HCT116 (cell line): ENCODE measurements at regions not wholly inside any gene's neighbourhood (a gene's known extent, or its start where the extent isn't known, plus 50 kb on each side); places are given as distances from the start of the nearest gene placed in this dataset.

Source experiments
- ATAC-seq: fragments of 200-7000 bp; cut with Tn5 transposase; 2 replicates; pipeline ENCODE4 v1.9.1; 2020; ENCODE audit warnings: mild to moderate bottlenecking, moderate library complexity
- BruUV-seq: library from RNA; stranded (reverse); fragments of 400-500 nt; replicated peaks from 2 replicates; lab custom pipeline; 2021; lab: Mats Ljungman, UMichigan
- CTCF ChIA-PET: fragments of 300-600 bp; sonication (Branson Sonifier 250); formaldehyde crosslinking; loops from one replicate; lab custom pipeline; 2021; ENCODE audit warnings: antibody characterized with exemption; lab: Charles Lee
- POLR2A ChIA-PET: fragments of 300-600, 350-600 bp; sonication (Branson Sonifier 250); formaldehyde crosslinking; loops from one replicate; lab custom pipeline; 2021; ENCODE audit warnings: antibody characterized with exemption; lab: Charles Lee
- RAD21 ChIA-PET, 2 experiments: fragments of 300-600 bp; sonication (Branson Sonifier 250); formaldehyde crosslinking; loops; one replicate each; lab custom pipeline; 2023; ENCODE audit warnings: low total read pairs in 2 of 2; ENCODE audit not compliant: uncharacterized antibody in 2 of 2, unreplicated experiment in 2 of 2, low non-redundant PET in 1 of 2; lab: Charles Lee
- DNase-seq: peaks from one replicate; pipeline ENCODE4 v3.0.0-alpha.2; 2010; ENCODE audit warnings: low read depth, low spot score
- H2AFZ ChIP-seq: fragments of 200-600 bp; shearing (Covaris generic), sonication (generic); 2 replicates; pipeline ENCODE4 v1.6.1; 2017; ENCODE audit warnings: low read depth, mixed run types, mixed read lengths, antibody characterized with exemption, low read length; ENCODE audit not compliant: poor library complexity, severe bottlenecking
- H3K27ac ChIP-seq: 2 replicates; pipeline ENCODE4 v1.5.1; 2012; ENCODE audit warnings: low read depth, low read length
- H3K27me3 ChIP-seq: fragments of 200-600 bp; sonication (generic); 2 replicates; pipeline ENCODE4 v1.6.1; 2016; ENCODE audit warnings: mixed run types, low read length, mixed read lengths; ENCODE audit not compliant: insufficient read depth
- H3K36me3 ChIP-seq, 2 experiments: fragments of 200-500 bp in 1 of 2; fragments of 200-600 bp in 1 of 2; sonication (Bioruptor generic) in 1 of 2; sonication (generic) in 1 of 2; 2 replicates each; pipeline versions ENCODE4 v1.5.1 to v1.6.1; 2014 to 2016; ENCODE audit warnings: low read length in 2 of 2, inconsistent platforms in 1 of 2, mixed read lengths in 1 of 2, mixed run types in 1 of 2; ENCODE audit not compliant: insufficient read depth in 2 of 2, control insufficient read depth in 1 of 2
- H3K4me1 ChIP-seq, 2 experiments: fragments of 200-600 bp in 1 of 2; sonication (generic) in 1 of 2; 2 replicates each; pipeline versions ENCODE4 v1.5.1 to v1.6.1; 2012 to 2017; ENCODE audit warnings: low read length in 2 of 2, inconsistent platforms in 1 of 2, mild to moderate bottlenecking in 1 of 2, mixed read lengths in 1 of 2, mixed run types in 1 of 2, moderate library complexity in 1 of 2; ENCODE audit not compliant: insufficient read depth in 2 of 2, control insufficient read depth in 1 of 2
- H3K4me2 ChIP-seq: fragments of 200-600 bp; sonication (generic); 2 replicates; pipeline ENCODE4 v1.6.1; 2017; ENCODE audit warnings: mixed run types, low read length, mixed read lengths
- H3K4me3 ChIP-seq, 2 experiments: fragments of 200-600 bp in 1 of 2; sonication (generic) in 1 of 2; replicated peaks in 1 of 2; 2 replicates each; pipeline ENCODE4 v1.5.1; 2011 to 2016; ENCODE audit warnings: low read length in 2 of 2, control low read depth in 1 of 2, low read depth in 1 of 2, mild to moderate bottlenecking in 1 of 2, mixed read lengths in 1 of 2, mixed run types in 1 of 2
- H3K79me2 ChIP-seq: fragments of 200-600 bp; sonication (generic); 2 replicates; pipeline ENCODE4 v1.6.1; 2017; ENCODE audit warnings: mild to moderate bottlenecking, mixed run types, low read length, moderate library complexity, mixed read lengths; ENCODE audit not compliant: insufficient read depth
- H3K9ac ChIP-seq: fragments of 200-600 bp; sonication (generic); 2 replicates; pipeline ENCODE4 v1.6.1; 2016; ENCODE audit warnings: low read length, mixed read lengths
- H3K9me2 ChIP-seq: fragments of 200-600 bp; sonication (generic), shearing (Covaris generic); 2 replicates; pipeline ENCODE4 v1.6.1; 2017; ENCODE audit warnings: mixed run types, mild to moderate bottlenecking, moderate library complexity; ENCODE audit not compliant: insufficient read depth
- H3K9me3 ChIP-seq, 2 experiments: fragments of 200-500 bp in 1 of 2; fragments of 200-600 bp in 1 of 2; sonication (Bioruptor generic) in 1 of 2; sonication (generic) in 1 of 2; 2 replicates each; pipeline ENCODE4 v1.6.1; 2014 to 2017; ENCODE audit warnings: low read length in 2 of 2, mixed read lengths in 2 of 2, inconsistent platforms in 1 of 2, low read depth in 1 of 2, mild to moderate bottlenecking in 1 of 2, mixed run types in 1 of 2, moderate library complexity in 1 of 2; ENCODE audit not compliant: control insufficient read depth in 1 of 2, insufficient read depth in 1 of 2
- H4K20me1 ChIP-seq: fragments of 200-600 bp; sonication (generic), shearing (Covaris generic); 2 replicates; pipeline ENCODE4 v1.6.1; 2017; ENCODE audit warnings: mixed run types, mild to moderate bottlenecking, moderate library complexity; ENCODE audit not compliant: insufficient read depth
- ATF3 ChIP-seq: IDR thresholded peaks from 2 replicates; pipeline ENCODE4 v1.6.1; 2012
- CBX3 ChIP-seq: IDR thresholded peaks from 2 replicates; pipeline ENCODE4 v1.6.1; 2012; ENCODE audit warnings: low read depth
- CEBPB ChIP-seq: IDR thresholded peaks from 2 replicates; pipeline ENCODE4 v1.6.1; 2012; ENCODE audit warnings: low read depth
- CTCF ChIP-seq, 3 experiments: fragments of 200-600 bp in 1 of 3; sonication (generic) in 1 of 3; IDR thresholded peaks in 2 of 3; conservative IDR thresholded peaks in 1 of 3; 2 replicates each; pipeline ENCODE4 v1.5.1; 2012 to 2017; ENCODE audit warnings: low read depth in 2 of 3, low read length in 2 of 3, antibody characterized with exemption in 1 of 3, borderline replicate concordance in 1 of 3, control low read depth in 1 of 3, mild to moderate bottlenecking in 1 of 3, mixed read lengths in 1 of 3, mixed run types in 1 of 3, moderate library complexity in 1 of 3; ENCODE audit not compliant: insufficient read depth in 1 of 3
- ELF1 ChIP-seq: IDR thresholded peaks from 2 replicates; pipeline ENCODE4 v1.6.1; 2012; ENCODE audit warnings: low read depth, borderline replicate concordance
- EZH2phosphoT487 ChIP-seq: fragments of 200-600 bp; IDR thresholded peaks from 2 replicates; pipeline ENCODE4 v1.6.1; 2018; ENCODE audit warnings: antibody characterized with exemption, borderline replicate concordance
- JUND ChIP-seq: IDR thresholded peaks from 2 replicates; pipeline ENCODE4 v1.6.1; 2012
- POLR2AphosphoS5 ChIP-seq: IDR thresholded peaks from 2 replicates; pipeline ENCODE4 v1.6.1; 2011; ENCODE audit warnings: mild to moderate bottlenecking, low read depth, low read length, moderate library complexity
- SIN3A ChIP-seq: IDR thresholded peaks from 2 replicates; pipeline ENCODE4 v1.6.1; 2012; ENCODE audit warnings: low read depth
- SP1 ChIP-seq: IDR thresholded peaks from 2 replicates; pipeline ENCODE4 v1.6.1; 2012; ENCODE audit warnings: low read depth
- TCF7L2 ChIP-seq: IDR thresholded peaks from 2 replicates; pipeline ENCODE4 v1.7.0; 2011; ENCODE audit warnings: borderline replicate concordance, inconsistent platforms; ENCODE audit not compliant: insufficient read depth, insufficient read length; ENCODE audit errors: extremely low read depth
- YY1 ChIP-seq: IDR thresholded peaks from 2 replicates; pipeline ENCODE4 v1.6.1; 2011; ENCODE audit warnings: low read length, low read depth, moderate library complexity, mild to moderate bottlenecking; ENCODE audit not compliant: insufficient replicate concordance; ENCODE audit errors: extremely low read depth
- ZBTB33 ChIP-seq: IDR thresholded peaks from 2 replicates; pipeline ENCODE4 v1.6.1; 2011; ENCODE audit warnings: mild to moderate bottlenecking, low read length, moderate library complexity; ENCODE audit not compliant: insufficient replicate concordance; ENCODE audit errors: extremely low read depth
- ZFX ChIP-seq: fragments of 450-650 bp; IDR thresholded peaks from 2 replicates; pipeline ENCODE4 v1.6.1; 2017
- intact Hi-C: fragments of 100-400 bp; cut with micrococcal nuclease; formaldehyde crosslinking; loops from 2 replicates; pipeline ENCODE4 v1.10.0; 2022

GRCh38 chr2:179352181-179352580 is 87.5 kb upstream of the SESTD1 start:
- intact Hi-C loops, result no loop called here
- ChIA-PET POLR2A (no interaction called here), CTCF (no interaction called here), RAD21 (no interaction called here)
- Histone ChIP-seq H4K20me1 (no peaks in the 10 kb centered on the region), H3K9me3 (no peaks in the 10 kb centered on the region), H3K4me3 (no peak overlapping the region), H3K9me2 (no peaks in the 10 kb centered on the region), H3K4me1 (no peaks in the 10 kb centered on the region), H2AFZ (no peak overlapping the region), H3K27ac (no peak overlapping the region), H3K79me2 (no peaks in the 10 kb centered on the region), H3K27me3 (no peaks in the 10 kb centered on the region), H3K4me2 (no peak overlapping the region), H3K36me3 (no peaks in the 10 kb centered on the region), H3K9ac (no peak overlapping the region)
- no peak for TF ChIP-seq TCF7L2
- no peak for TF ChIP-seq SIN3A
- no peak for TF ChIP-seq CEBPB
- TF ChIP-seq JUND, result no peak
- TF ChIP-seq YY1, result no peak
- TF ChIP-seq EZH2phosphoT487, result no peak
- no peak for TF ChIP-seq ZBTB33
- no peak for TF ChIP-seq CTCF (IDR thresholded peaks at IDR 0.05 in 2 of 3, conservative IDR thresholded peaks at IDR 0.05 in 1 of 3; ENCODE audit: borderline replicate concordance in 1 of 3, insufficient read depth in 1 of 3, low read depth in 2 of 3, low read length in 2 of 3)
- TF ChIP-seq ATF3, result no peak
- TF ChIP-seq CBX3, result no peak
- TF ChIP-seq POLR2AphosphoS5, result no peak
- TF ChIP-seq ZFX, result no peak
- TF ChIP-seq SP1, result no peak
- TF ChIP-seq ELF1, result no peak
- no peak for ATAC-seq
- DNase-seq, result no peak
- BruUV-seq, result no TSS peak
